ENCODE measurements at regions not wholly inside any gene's neighbourhood (a gene's known extent, or its start where the extent isn't known, plus 50 kb on each side); places are given as distances from the start of the nearest gene placed in this dataset.

DNA sequence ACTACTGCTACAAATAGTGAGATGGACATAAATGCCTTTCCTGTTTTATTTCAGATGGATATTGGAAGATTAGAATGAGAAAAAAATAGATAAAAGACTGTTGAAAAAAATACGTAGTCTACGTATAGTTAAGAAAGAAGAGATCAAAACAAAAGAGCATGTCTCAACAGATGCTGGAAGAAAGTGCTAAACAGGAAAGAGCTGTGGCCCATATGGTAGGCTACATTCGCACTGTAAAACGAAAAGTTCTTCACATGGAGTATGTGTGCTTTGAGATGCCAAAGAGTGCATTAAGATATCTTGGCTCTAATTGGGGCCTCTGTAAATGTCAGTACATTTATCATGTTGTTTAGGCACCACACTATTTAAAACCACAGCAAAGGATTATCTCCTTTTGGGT is 741.7 kb downstream of the LTN1 start:
- TF ChIP-seq, protein P1, sequence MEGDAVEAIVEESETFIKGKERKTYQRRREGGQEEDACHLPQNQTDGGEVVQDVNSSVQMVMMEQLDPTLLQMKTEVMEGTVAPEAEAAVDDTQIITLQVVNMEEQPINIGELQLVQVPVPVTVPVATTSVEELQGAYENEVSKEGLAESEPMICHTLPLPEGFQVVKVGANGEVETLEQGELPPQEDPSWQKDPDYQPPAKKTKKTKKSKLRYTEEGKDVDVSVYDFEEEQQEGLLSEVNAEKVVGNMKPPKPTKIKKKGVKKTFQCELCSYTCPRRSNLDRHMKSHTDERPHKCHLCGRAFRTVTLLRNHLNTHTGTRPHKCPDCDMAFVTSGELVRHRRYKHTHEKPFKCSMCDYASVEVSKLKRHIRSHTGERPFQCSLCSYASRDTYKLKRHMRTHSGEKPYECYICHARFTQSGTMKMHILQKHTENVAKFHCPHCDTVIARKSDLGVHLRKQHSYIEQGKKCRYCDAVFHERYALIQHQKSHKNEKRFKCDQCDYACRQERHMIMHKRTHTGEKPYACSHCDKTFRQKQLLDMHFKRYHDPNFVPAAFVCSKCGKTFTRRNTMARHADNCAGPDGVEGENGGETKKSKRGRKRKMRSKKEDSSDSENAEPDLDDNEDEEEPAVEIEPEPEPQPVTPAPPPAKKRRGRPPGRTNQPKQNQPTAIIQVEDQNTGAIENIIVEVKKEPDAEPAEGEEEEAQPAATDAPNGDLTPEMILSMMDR (IDR thresholded peaks at IDR 0.05; ENCODE audit: low read depth, low read length, missing control alignments): no peak
- no peak overlapping the region for H3K4me3 ChIP-seq (replicated peaks; ENCODE audit: low read depth, low read length)
- DNase-seq (ENCODE audit: extremely low read depth, low read depth): no peak

DNA sequence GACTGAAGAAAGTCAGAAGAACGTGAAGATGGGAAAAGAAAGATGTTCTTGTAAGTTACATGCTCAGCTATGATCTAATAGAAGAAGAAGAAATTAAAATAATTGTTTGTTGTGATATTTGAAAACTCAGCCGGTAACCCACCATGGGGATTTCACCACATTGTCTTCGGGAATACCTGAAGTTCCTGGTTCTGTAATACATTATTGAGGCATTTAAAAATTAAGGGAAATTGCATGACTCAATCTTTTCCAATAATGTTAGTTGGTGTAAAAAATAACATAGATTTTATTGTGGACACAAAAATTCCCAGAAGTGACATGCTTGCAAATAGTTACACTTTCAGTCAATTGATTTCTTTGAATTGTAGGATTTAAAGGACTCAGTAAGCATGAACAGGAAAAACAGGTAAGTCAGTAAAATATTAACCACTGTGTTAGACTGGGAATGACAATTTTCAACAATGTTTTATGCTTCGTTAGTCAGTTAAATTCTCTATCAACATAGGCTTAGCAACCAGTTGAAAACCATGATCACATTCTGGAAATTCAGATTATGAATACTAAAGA is 745.1 kb downstream of the LTN1 start:
- H3K4me3 ChIP-seq (replicated peaks; ENCODE audit: low read depth, low read length): no peak overlapping the region
- TF ChIP-seq, protein P1 (IDR thresholded peaks at IDR 0.05; ENCODE audit: low read depth, low read length, missing control alignments): no peak
- no peak for DNase-seq (ENCODE audit: extremely low read depth, low read depth)

DNA sequence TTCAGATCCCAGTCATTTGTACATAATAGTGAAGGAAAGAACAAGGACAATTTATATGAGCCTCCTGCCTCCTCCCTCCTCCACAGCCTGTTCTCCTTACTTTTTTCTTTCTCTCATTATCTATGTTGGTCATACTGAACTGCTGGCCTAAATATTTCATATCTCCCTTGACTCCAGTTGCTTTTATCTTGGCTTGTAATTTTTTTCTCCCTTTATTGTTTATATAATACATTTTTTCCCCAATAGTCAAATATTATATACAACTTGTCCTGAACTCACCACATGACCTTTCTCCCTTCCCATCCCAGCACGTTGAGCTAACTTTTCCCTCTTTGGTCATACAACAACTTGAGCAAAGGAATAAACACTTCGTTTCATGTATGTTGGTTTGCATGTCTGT is 752.1 kb downstream of the LTN1 start:
- H3K4me3 ChIP-seq (replicated peaks; ENCODE audit: low read depth, low read length): no peak overlapping the region
- TF ChIP-seq, protein P1 (IDR thresholded peaks at IDR 0.05; ENCODE audit: low read depth, low read length, missing control alignments): no peak
- DNase-seq (ENCODE audit: extremely low read depth, low read depth): no peak

DNA sequence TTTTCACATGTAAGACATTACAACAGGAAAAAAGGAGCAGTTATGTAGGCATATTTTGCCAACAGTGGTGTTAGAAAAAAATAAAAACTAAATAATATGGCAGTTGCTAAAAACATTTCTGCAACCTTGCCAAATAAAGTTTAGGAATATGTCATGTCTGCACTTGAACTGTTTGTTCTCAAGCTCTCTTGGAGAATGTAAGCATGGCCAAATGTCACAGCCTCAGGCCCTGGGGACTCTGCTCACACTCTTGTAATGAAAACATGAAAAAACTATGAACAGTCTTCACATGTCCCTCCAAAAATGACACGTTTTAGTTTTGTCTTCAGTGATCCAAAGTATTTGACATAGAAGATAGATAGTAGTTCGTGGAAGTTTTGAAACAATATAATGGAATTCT is 753.3 kb downstream of the LTN1 start:
- H3K4me3 ChIP-seq (replicated peaks; ENCODE audit: low read depth, low read length): no peak overlapping the region
- TF ChIP-seq, protein P1 (IDR thresholded peaks at IDR 0.05; ENCODE audit: low read depth, low read length, missing control alignments): no peak
- DNase-seq (ENCODE audit: extremely low read depth, low read depth): no peak

DNA sequence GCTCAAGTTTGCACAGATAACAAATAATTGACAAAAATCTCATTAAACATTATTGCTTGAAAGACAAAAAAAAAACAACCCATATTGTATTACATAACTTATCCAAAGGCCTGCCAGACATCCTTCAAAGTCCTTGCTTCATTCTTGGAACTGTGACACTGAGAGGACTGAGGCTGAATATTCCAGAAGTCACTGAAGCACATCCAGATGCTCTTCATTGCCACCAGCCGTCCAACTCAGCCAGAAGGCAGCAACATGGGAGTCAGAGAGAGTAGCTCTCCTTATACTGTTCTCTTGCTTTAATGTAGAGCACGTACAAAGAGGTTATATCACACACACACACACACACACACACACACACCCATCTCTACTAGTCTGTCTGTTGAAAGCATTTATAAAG is 755.0 kb downstream of the LTN1 start:
- TF ChIP-seq, protein P1 (IDR thresholded peaks at IDR 0.05; ENCODE audit: low read depth, low read length, missing control alignments): no peak
- no peak overlapping the region for H3K4me3 ChIP-seq (replicated peaks; ENCODE audit: low read depth, low read length)
- DNase-seq (ENCODE audit: extremely low read depth, low read depth): no peak

DNA sequence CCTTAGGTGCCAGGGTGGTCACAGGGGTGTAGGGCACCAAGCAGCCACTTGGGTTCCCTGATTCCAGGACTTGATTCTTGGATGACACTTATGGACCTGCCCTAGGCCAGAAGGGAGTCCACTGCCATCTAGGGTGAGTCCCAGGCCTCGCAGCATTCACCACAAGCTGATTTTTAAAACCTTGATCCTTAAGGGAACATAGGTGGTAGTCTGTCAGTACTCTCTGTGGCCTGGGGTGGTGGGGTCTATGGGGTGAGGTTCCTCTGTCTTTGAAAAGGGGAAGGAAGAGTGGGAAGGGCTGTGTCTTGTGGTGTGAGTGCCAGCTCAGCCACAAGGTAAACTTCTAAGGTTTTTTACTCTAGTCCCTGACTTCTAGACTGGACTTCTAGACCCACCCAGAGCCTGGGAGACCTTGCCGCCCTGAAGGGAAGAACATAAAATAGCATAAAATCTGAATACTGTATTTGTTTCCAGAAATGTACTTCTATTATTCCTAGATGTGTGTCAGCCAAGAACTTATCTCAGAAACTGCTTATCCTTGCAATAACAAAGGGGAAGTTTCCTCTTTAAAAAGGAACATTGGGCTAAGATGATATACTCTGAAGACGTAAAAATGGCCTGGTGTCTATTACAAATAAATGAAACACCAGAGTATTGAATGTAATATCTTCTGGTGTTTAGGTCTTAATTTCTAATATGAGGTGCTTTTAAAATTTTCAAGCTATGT is 757.3 kb downstream of the LTN1 start:
- no peak overlapping the region for H3K4me3 ChIP-seq (replicated peaks; ENCODE audit: low read depth, low read length)
- TF ChIP-seq, protein P1 (IDR thresholded peaks at IDR 0.05; ENCODE audit: low read depth, low read length, missing control alignments): no peak
- no peak for DNase-seq (ENCODE audit: extremely low read depth, low read depth)

Measured in HFF-Myc (cell line).